ENCODE measurements at regions not wholly inside any gene's neighbourhood (a gene's known extent, or its start where the extent isn't known, plus 50 kb on each side); places are given as distances from the start of the nearest gene placed in this dataset.

DNA sequence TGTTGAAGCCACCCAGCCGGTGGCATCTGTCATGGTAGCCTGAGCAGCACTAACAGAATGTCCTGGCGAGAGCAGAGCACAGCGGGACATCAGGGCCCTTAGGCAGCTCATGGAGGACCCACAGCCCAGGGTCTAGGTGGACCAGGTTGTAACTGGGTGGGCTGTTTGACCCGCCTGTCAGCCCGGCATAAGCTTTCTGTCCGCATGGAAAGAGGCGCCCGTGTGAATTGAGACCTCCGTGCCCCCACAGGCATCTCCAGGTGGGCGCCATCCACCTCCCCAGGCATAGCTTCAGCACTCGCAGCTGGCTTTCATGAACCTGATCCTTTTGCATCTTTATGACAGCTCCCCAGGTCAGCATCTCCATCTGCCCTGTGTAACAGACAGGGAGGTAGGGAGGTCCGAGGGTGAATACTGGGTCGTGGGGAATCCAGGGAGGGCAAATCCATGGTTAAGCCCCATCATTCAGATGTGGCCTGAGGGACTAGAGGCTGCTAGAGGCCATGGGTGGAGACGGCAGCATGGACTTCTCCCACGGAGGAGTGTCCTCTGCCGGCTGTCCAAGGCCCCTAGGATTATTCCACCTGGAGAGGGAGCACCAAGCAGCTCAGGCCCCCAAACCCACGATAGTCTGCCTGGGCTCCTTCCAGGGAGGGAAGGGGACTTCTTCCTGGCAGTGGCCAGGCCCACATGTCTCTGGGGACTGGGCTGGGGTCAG lies 371.6 kb upstream of the MKI67 start:
- CTCF ChIA-PET (ENCODE audit: low intra/inter-chr PET ratio, low total read pairs), result no interaction called here

More for the DNA sequence above, 371.6 kb upstream of the MKI67 start:
- in situ Hi-C loops (cut with HindIII; ENCODE audit: extremely low pct_ligation_motif_present, low pct_unique_long_range_greater_than_20kb), result no loop called here
- Histone ChIP-seq H3K36me3 (replicated peaks in 1 of 2; ENCODE audit: control insufficient read depth in 1 of 2, insufficient read depth in 2 of 2, low read length in 2 of 2) (no peaks in the 10 kb centered on the region), H3K4me1 (ENCODE audit: insufficient read depth, low read length) (no peaks in the 10 kb centered on the region), H2AFZ (ENCODE audit: low read length) (no peak overlapping the region), H3K27ac (ENCODE audit: extremely low read length, insufficient read depth, low read length) (no peak overlapping the region), H3K79me2 (ENCODE audit: insufficient read depth, low read length) (no peaks in the 10 kb centered on the region), H3K4me2 (ENCODE audit: low read depth, low read length) (no peak overlapping the region), H4K20me1 (ENCODE audit: insufficient read depth, low read length) (no peaks in the 10 kb centered on the region), H3K9me3 (ENCODE audit: low read length) (no peaks in the 10 kb centered on the region), H3K9ac (ENCODE audit: insufficient read depth, low read depth, low read length) (no peak overlapping the region), H3K4me3 (replicated peaks in 1 of 3; ENCODE audit: insufficient read depth in 1 of 3, low read depth in 2 of 3, low read length in 3 of 3) (no peak overlapping the region), H3K27me3 (ENCODE audit: control insufficient read depth in 1 of 2, insufficient read depth in 2 of 2, low read length in 2 of 2) (peaks cover 3 to 22% of the 10 kb centered on the region in 2 experiments; a peak in 4 of 5 replicates)
- no TSS peak for BruUV-seq (replicated peaks)
- no peak for DNase-seq (ENCODE audit: low spot score)
- intact Hi-C loops (cut with micrococcal nuclease; ENCODE audit: unreplicated experiment), result no loop called here
- no peak for FAIRE-seq
- TF ChIP-seq HMGA1 (CRISPR knock-in tag; conservative IDR thresholded peaks at IDR 0.05), result no peak
- TF ChIP-seq, protein P1, sequence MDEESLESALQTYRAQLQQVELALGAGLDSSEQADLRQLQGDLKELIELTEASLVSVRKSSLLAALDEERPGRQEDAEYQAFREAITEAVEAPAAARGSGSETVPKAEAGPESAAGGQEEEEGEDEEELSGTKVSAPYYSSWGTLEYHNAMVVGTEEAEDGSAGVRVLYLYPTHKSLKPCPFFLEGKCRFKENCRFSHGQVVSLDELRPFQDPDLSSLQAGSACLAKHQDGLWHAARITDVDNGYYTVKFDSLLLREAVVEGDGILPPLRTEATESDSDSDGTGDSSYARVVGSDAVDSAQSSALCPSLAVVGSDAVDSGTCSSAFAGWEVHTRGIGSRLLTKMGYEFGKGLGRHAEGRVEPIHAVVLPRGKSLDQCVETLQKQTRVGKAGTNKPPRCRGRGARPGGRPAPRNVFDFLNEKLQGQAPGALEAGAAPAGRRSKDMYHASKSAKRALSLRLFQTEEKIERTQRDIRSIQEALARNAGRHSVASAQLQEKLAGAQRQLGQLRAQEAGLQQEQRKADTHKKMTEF (CRISPR knock-in tag; IDR thresholded peaks at IDR 0.05), result no peak
- TF ChIP-seq, protein P2, sequence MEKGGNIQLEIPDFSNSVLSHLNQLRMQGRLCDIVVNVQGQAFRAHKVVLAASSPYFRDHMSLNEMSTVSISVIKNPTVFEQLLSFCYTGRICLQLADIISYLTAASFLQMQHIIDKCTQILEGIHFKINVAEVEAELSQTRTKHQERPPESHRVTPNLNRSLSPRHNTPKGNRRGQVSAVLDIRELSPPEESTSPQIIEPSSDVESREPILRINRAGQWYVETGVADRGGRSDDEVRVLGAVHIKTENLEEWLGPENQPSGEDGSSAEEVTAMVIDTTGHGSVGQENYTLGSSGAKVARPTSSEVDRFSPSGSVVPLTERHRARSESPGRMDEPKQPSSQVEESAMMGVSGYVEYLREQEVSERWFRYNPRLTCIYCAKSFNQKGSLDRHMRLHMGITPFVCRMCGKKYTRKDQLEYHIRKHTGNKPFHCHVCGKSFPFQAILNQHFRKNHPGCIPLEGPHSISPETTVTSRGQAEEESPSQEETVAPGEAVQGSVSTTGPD (CRISPR knock-in tag; IDR thresholded peaks at IDR 0.05), result no peak
- TF ChIP-seq ERF (CRISPR knock-in tag; IDR thresholded peaks at IDR 0.05), result no peak
- no peak for TF ChIP-seq HOXA3 (CRISPR knock-in tag; IDR thresholded peaks at IDR 0.05)
- TF ChIP-seq ZSCAN21 (CRISPR knock-in tag; IDR thresholded peaks at IDR 0.05; ENCODE audit: borderline replicate concordance), result no peak
- no peak for TF ChIP-seq ZNF101 (CRISPR knock-in tag; IDR thresholded peaks at IDR 0.05; ENCODE audit: borderline replicate concordance, low read depth)
- TF ChIP-seq KAT7 (CRISPR knock-in tag; IDR thresholded peaks at IDR 0.05; ENCODE audit: borderline replicate concordance), result no peak
- no peak for TF ChIP-seq MLX (CRISPR knock-in tag; IDR thresholded peaks at IDR 0.05)
- no peak for TF ChIP-seq MLLT10 (CRISPR knock-in tag; IDR thresholded peaks at IDR 0.05)
- TF ChIP-seq ZFP37 (CRISPR knock-in tag; IDR thresholded peaks at IDR 0.05; ENCODE audit: borderline replicate concordance), result no peak
- no peak for TF ChIP-seq KLF6 (CRISPR knock-in tag; IDR thresholded peaks at IDR 0.05)
- no peak for TF ChIP-seq TBL1XR1 (IDR thresholded peaks at IDR 0.05; ENCODE audit: borderline replicate concordance, low read length, partially characterized antibody)
- TF ChIP-seq ZNF260 (CRISPR knock-in tag; IDR thresholded peaks at IDR 0.05; ENCODE audit: borderline replicate concordance, low read depth), result no peak
- TF ChIP-seq NPAS2 (CRISPR knock-in tag; IDR thresholded peaks at IDR 0.05; ENCODE audit: borderline replicate concordance), result no peak
- 5% methylated on average over 4 of the region's 17 CpGs for WGBS (ENCODE audit: low lambda C conversion rate)
- POLR2A ChIA-PET, result no interaction called here
- ATAC-seq, result no peak

All from HepG2 (cell line).